ENCODE measurements at regions not wholly inside any gene's neighbourhood (a gene's known extent, or its start where the extent isn't known, plus 50 kb on each side); places are given as distances from the start of the nearest gene placed in this dataset.
A peak's percentile ranks its signal among the peaks of the same experiment; 100 is the strongest.
"Not testable (repeated sequence)": the region's sequence is repeated elsewhere in the genome, so short reads cannot be mapped to it uniquely, and the experiment has no call there.

DNA sequence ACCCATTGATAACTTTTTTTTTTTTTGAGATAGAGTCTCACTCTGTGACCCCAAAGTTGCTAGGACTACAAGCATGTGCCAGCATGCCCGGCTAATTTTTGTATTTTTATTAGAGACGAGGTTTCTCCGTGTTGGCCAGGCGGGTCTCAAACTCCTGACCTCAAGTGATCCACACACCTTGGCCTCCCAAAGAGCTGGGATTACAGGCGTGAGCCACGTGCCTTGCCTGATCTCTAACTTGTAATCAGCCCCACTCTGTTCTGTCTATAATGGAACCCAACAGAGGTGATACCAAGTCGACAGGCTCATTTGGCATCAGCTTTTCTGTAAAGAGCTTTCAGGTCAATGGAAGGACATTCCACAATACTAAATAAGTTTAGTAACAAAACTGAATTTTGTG lies 99.4 kb downstream of the HFE start:
- no peak overlapping the region for H3K9ac ChIP-seq (ENCODE audit: low read length)
- H3K4me3 ChIP-seq (ENCODE audit: low read length): no peak overlapping the region
- H3K4me2 ChIP-seq (ENCODE audit: low read length): no peak overlapping the region
- no peak overlapping the region for H3K27ac ChIP-seq (ENCODE audit: low read length)
- no peaks in the 10 kb centered on the region; the same call in 1 of the 2 replicates for H3K9me3 ChIP-seq (ENCODE audit: insufficient read depth, low read length)
- H3K36me3 ChIP-seq (replicated peaks; ENCODE audit: low read depth, low read length): no peaks in the 10 kb centered on the region
- no peaks in the 10 kb centered on the region for H3K79me2 ChIP-seq (ENCODE audit: low read length)
- TF ChIP-seq EZH2phosphoT487 (IDR thresholded peaks at IDR 0.05; ENCODE audit: low read depth) (no peak), CTCF (IDR thresholded peaks at IDR 0.05; ENCODE audit: low read depth, low read length) (no peak)
- H2AFZ ChIP-seq (ENCODE audit: low read depth, low read length): no peak overlapping the region
- H3K4me1 ChIP-seq (ENCODE audit: low read length): peaks cover 20% of the 10 kb centered on the region
- no peaks in the 10 kb centered on the region for H4K20me1 ChIP-seq (ENCODE audit: insufficient read depth, low read length)
- no peaks in the 10 kb centered on the region for H3K27me3 ChIP-seq (ENCODE audit: low read depth, low read length)

GRCh38 chr6:26187292-26187691 lies 100.1 kb downstream of the HFE start:
- Histone ChIP-seq H3K36me3 (replicated peaks; ENCODE audit: low read depth, low read length) (no peaks in the 10 kb centered on the region), H3K4me1 (ENCODE audit: low read length) (peaks cover 20% of the 10 kb centered on the region), H4K20me1 (ENCODE audit: insufficient read depth, low read length) (no peaks in the 10 kb centered on the region), H2AFZ (ENCODE audit: low read depth, low read length) (no peak overlapping the region), H3K27me3 (ENCODE audit: low read depth, low read length) (no peaks in the 10 kb centered on the region), H3K27ac (ENCODE audit: low read length) (peak overlapping the region; percentile 94), H3K4me3 (ENCODE audit: low read length) (no peak overlapping the region), H3K9me3 (ENCODE audit: insufficient read depth, low read length) (no peaks in the 10 kb centered on the region; the same call in 1 of the 2 replicates), H3K4me2 (ENCODE audit: low read length) (peak overlapping the region; percentile 91; the same call in 1 of the 2 replicates), H3K79me2 (ENCODE audit: low read length) (no peaks in the 10 kb centered on the region), H3K9ac (ENCODE audit: low read length) (no peak overlapping the region)
- TF ChIP-seq CTCF (IDR thresholded peaks at IDR 0.05; ENCODE audit: low read depth, low read length) (no peak), EZH2phosphoT487 (IDR thresholded peaks at IDR 0.05; ENCODE audit: low read depth) (no peak)

- peak overlapping the region; percentile 91 for H3K4me2 ChIP-seq (ENCODE audit: low read length)
- no peaks in the 10 kb centered on the region for H3K36me3 ChIP-seq (replicated peaks; ENCODE audit: low read depth, low read length)
- peak overlapping the region; percentile 94 for H3K27ac ChIP-seq (ENCODE audit: low read length)
- no peaks in the 10 kb centered on the region for H4K20me1 ChIP-seq (ENCODE audit: insufficient read depth, low read length)
- TF ChIP-seq EZH2phosphoT487 (IDR thresholded peaks at IDR 0.05; ENCODE audit: low read depth) (no peak), CTCF (IDR thresholded peaks at IDR 0.05; ENCODE audit: low read depth, low read length) (no peak)
- H3K27me3 ChIP-seq (ENCODE audit: low read depth, low read length): no peaks in the 10 kb centered on the region
- H3K4me1 ChIP-seq (ENCODE audit: low read length): peaks cover 20% of the 10 kb centered on the region
- peak overlapping the region; percentile 85 for H3K9ac ChIP-seq (ENCODE audit: low read length)
- H3K9me3 ChIP-seq (ENCODE audit: insufficient read depth, low read length): no peaks in the 10 kb centered on the region; the same call in 1 of the 2 replicates
- no peaks in the 10 kb centered on the region for H3K79me2 ChIP-seq (ENCODE audit: low read length)
- H3K4me3 ChIP-seq (ENCODE audit: low read length): peak overlapping the region; percentile 79
- H2AFZ ChIP-seq (ENCODE audit: low read depth, low read length): no peak overlapping the region
Observed at GRCh38 chr6:26187981-26188635, 100.9 kb downstream of the HFE start.

- not testable (repeated sequence) for H3K27ac ChIP-seq (ENCODE audit: low read length); H3K36me3 ChIP-seq (replicated peaks; ENCODE audit: low read depth, low read length); H3K79me2 ChIP-seq (ENCODE audit: low read length); H3K4me2 ChIP-seq (ENCODE audit: low read length); H3K27me3 ChIP-seq (ENCODE audit: low read depth, low read length); H3K9ac ChIP-seq (ENCODE audit: low read length); H3K9me3 ChIP-seq (ENCODE audit: insufficient read depth, low read length); H4K20me1 ChIP-seq (ENCODE audit: insufficient read depth, low read length); H3K4me3 ChIP-seq (ENCODE audit: low read length); H2AFZ ChIP-seq (ENCODE audit: low read depth, low read length)
- H3K4me1 ChIP-seq (ENCODE audit: low read length): peaks cover 29% of the 10 kb centered on the region
Observed at GRCh38 chr6:26191512-26191911, 104.3 kb downstream of the HFE start.
